ENCODE measurements at regions not wholly inside any gene's neighbourhood (a gene's known extent, or its start where the extent isn't known, plus 50 kb on each side); places are given as distances from the start of the nearest gene placed in this dataset.

- peak; percentile 29; the same call in 1 of the 2 replicates for TF ChIP-seq CREM (IDR thresholded peaks at IDR 0.05; ENCODE audit: low read depth)
- TF ChIP-seq ZNF609 (CRISPR knock-in tag; IDR thresholded peaks at IDR 0.05; ENCODE audit: borderline replicate concordance): no peak
Measured at GRCh38 chr12:65655074-65655493, 169.2 kb upstream of the HMGA2 start (continued).

- FAIRE-seq: no peak
- Histone ChIP-seq H3K9me1 (ENCODE audit: control insufficient read depth, insufficient read depth, low read length) (no peaks in the 10 kb centered on the region), H3K9ac (ENCODE audit: insufficient read depth in 1 of 2, low read depth in 2 of 2, low read length in 2 of 2) (no peak overlapping the region), H3K4me3 (no peak overlapping the region), H4K20me1 (replicated peaks; ENCODE audit: control insufficient read depth, insufficient read depth, low read length) (no peaks in the 10 kb centered on the region), H3K4me1 (replicated peaks in 1 of 2; ENCODE audit: control insufficient read depth in 2 of 2, insufficient read depth in 2 of 2, low read length in 2 of 2) (peaks cover 0 to 40% of the 10 kb centered on the region in 2 experiments; a peak in 3 of 5 replicates), H3K79me2 (ENCODE audit: control insufficient read depth, insufficient read depth, low read length) (no peaks in the 10 kb centered on the region), H3K36me3 (ENCODE audit: control insufficient read depth, insufficient read depth, low read length) (no peaks in the 10 kb centered on the region), H3K9me3 (replicated peaks; ENCODE audit: control insufficient read depth, insufficient read depth, low read depth, low read length) (no peaks in the 10 kb centered on the region), H3K27ac (ENCODE audit: extremely low read depth, low read depth, low read length) (peak overlapping the region; percentile 70; the same call in 1 of the 3 replicates), H3K27me3 (ENCODE audit: control insufficient read depth in 2 of 2, insufficient read depth in 2 of 2, low read length in 2 of 2) (no peaks in the 10 kb centered on the region), H3K4me2 (ENCODE audit: insufficient read depth, low read length) (no peak overlapping the region), H2AFZ (ENCODE audit: low read depth, low read length) (peak overlapping the region; percentile 35)
- BruUV-seq (replicated peaks): no TSS peak
- POLR2A ChIA-PET: no interaction called here
- intact Hi-C loops (cut with micrococcal nuclease) (no loop called here), in situ Hi-C loops (cut with MboI) (no loop called here)
- CTCF ChIA-PET (ENCODE audit: low intra/inter-chr PET ratio): no interaction called here
- DNase-seq (ENCODE audit: extremely low read depth in 1 of 4, low spot score in 3 of 4): no peak
- WGBS (ENCODE audit: insufficient coverage, low coverage, missing lambda C conversion rate): 43% methylated on average over 2 of the region's 2 CpGs
- ATAC-seq: no peak
- TF ChIP-seq RNF219 (CRISPR knock-in tag; IDR thresholded peaks at IDR 0.05) (no peak), ZNF395 (CRISPR knock-in tag; IDR thresholded peaks at IDR 0.05) (no peak; the same call in 1 of the 2 replicates), PCBP2 (IDR thresholded peaks at IDR 0.05; ENCODE audit: low read depth, low read length, poor library complexity, severe bottlenecking) (no peak), SREBF1 (IDR thresholded peaks at IDR 0.05; ENCODE audit: borderline replicate concordance, low read depth, low read length) (no peak), EGR1 (conservative IDR thresholded peaks at IDR 0.05) (no peak), NFYB (IDR thresholded peaks at IDR 0.05; ENCODE audit: extremely low read depth, insufficient read length) (no peak)
Measured at GRCh38 chr12:65656156-65656882, 168.0 kb upstream of the HMGA2 start.
